Right atrium auricular region (tissue), 2 donors: ENCODE measurements at regions not wholly inside any gene's neighbourhood (a gene's known extent, or its start where the extent isn't known, plus 50 kb on each side); places are given as distances from the start of the nearest gene placed in this dataset.
A peak's percentile ranks its signal among the peaks of the same experiment; 100 is the strongest.

Experiments
- DNase-seq: peaks from one replicate; pipeline ENCODE4 v3.0.0-alpha.2; 2019; ENCODE audit warnings: low spot score
- H3K27ac ChIP-seq, 2 donors: fragments of 200-600 bp; sonication (generic); 1 replicate in 1 of 2; 2 replicates in 1 of 2; pipeline ENCODE4 v1.5.1; 2016 to 2019
- H3K27me3 ChIP-seq, 2 donors: fragments of 200-600 bp; sonication (generic); one replicate each; pipeline versions ENCODE4 v1.5.1 to v1.6.0; 2017 to 2019
- H3K36me3 ChIP-seq: fragments of 200-600 bp; sonication (generic); one replicate; pipeline ENCODE4 v1.5.1; 2016
- H3K4me1 ChIP-seq, 2 donors: fragments of 200-600 bp; sonication (generic); one replicate each; pipeline versions ENCODE4 v1.5.1 to v1.6.0; 2017 to 2019
- H3K4me3 ChIP-seq, 2 donors: fragments of 200-600 bp; sonication (generic); 1 replicate in 1 of 2; 2 replicates in 1 of 2; pipeline ENCODE4 v1.5.1; 2017 to 2019; ENCODE audit warnings: mild to moderate bottlenecking in 1 of 2, moderate library complexity in 1 of 2
- H3K9me3 ChIP-seq, 2 donors: fragments of 200-600 bp; sonication (generic); one replicate each; pipeline ENCODE4 v1.5.1; 2019
- CTCF ChIP-seq, 2 donors: fragments of 200-600 bp; sonication (generic); IDR thresholded peaks; one replicate each; pipeline ENCODE4 v1.5.1; 2019; ENCODE audit warnings: antibody characterized with exemption in 2 of 2

DNA sequence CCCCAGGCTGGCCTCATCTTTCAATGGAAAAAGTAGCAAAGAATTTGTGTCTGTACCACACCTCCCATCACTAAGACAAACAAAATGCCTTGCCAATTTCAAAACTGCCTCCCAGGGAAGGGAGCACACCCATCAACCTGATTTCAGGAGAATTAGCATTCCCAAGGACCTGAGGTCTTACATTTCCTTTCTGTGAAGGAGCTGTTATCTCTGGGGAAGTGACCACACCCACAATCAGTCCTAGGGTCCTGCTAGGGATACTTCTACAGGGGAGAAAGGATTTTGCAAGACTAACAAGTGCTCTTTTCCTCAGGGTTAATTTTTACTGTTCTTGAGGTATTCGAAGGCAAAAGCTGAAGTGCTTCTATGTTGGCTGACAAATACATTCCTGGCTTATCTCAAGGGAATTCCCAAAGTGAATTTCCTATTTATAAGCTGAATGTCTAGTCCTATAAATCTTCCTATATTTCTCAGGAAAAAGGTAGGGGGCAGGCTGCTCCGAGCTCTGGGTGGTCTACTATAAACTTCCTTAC, 97.4 kb upstream of the ITGA1 start:
- Histone ChIP-seq H3K27ac (peak overlapping the region; percentile 15 to 16), H3K4me3 (no peak overlapping the region), H3K27me3 (no peaks in the 10 kb centered on the region), H3K9me3 (no peaks in the 10 kb centered on the region), H3K36me3 (no peaks in the 10 kb centered on the region), H3K4me1 (peaks cover 0 to 10% of the 10 kb centered on the region in 2 donors)
- no peak for TF ChIP-seq CTCF (IDR thresholded peaks at IDR 0.05)
- DNase-seq = no peak

- no peak for DNase-seq
- Histone ChIP-seq H3K27ac (no peak overlapping the region), H3K36me3 (no peaks in the 10 kb centered on the region), H3K4me3 (no peak overlapping the region), H3K4me1 (peaks cover 0 to 10% of the 10 kb centered on the region in 2 donors), H3K27me3 (no peaks in the 10 kb centered on the region), H3K9me3 (no peaks in the 10 kb centered on the region)
- no peak for TF ChIP-seq CTCF (IDR thresholded peaks at IDR 0.05)
Observed at GRCh38 chr5:52692039-52692438, 95.7 kb upstream of the ITGA1 start.

- H3K27ac ChIP-seq = no peak overlapping the region
- no peaks in the 10 kb centered on the region for H3K9me3 ChIP-seq
- peaks cover 0 to 10% of the 10 kb centered on the region in 2 donors for H3K4me1 ChIP-seq
- TF ChIP-seq CTCF (IDR thresholded peaks at IDR 0.05) = no peak
- H3K27me3 ChIP-seq = no peaks in the 10 kb centered on the region
- no peak overlapping the region for H3K4me3 ChIP-seq
- DNase-seq = no peak
- no peaks in the 10 kb centered on the region for H3K36me3 ChIP-seq
Observed at GRCh38 chr5:52692606-52693005, 95.1 kb upstream of the ITGA1 start.

DNA sequence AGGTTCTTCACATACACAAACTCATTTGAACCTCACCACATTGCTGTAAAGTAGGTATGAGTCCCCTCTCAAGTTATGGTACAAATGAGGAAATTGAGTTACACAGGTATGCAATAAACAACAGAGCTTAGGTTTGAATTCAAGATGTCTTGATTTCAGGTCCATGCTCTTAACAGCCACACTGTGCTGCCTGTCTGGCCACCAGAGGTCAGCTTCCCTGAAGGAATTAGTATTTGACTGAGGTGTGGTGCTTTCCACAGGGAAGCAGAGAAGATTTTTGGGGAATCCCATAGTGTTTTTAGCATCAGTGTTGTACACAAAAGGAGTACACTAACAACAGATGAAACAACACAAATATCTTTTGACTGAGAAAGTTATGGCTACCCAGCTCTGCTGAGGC, 94.4 kb upstream of the ITGA1 start:
- DNase-seq = no peak
- peak; percentile 26 to 65 for TF ChIP-seq CTCF (IDR thresholded peaks at IDR 0.05)
- Histone ChIP-seq H3K4me3 (no peak overlapping the region), H3K36me3 (no peaks in the 10 kb centered on the region), H3K27me3 (no peaks in the 10 kb centered on the region), H3K27ac (no peak overlapping the region), H3K9me3 (no peaks in the 10 kb centered on the region), H3K4me1 (peaks cover 0 to 10% of the 10 kb centered on the region in 2 donors)

DNA sequence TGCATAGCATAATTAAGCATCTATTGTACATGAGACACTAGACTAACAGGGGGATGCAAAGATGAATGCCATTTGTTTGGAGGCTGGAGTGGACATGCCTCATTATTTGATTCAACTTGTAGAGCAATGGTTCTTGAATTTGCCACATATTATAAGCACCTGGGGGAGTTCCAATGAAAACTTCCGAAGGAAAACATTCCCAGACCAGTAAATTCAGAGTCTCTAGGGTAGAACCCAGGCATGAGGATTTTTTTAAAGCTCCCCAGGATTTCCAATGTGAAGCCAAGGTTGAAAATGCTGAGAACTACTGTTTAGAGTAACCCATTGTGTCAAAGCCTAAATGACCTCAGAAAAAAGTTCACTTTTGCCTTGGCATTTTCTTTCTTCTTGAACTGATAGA, 93.9 kb upstream of the ITGA1 start:
- Histone ChIP-seq H3K36me3 (no peaks in the 10 kb centered on the region), H3K4me3 (no peak overlapping the region), H3K27me3 (no peaks in the 10 kb centered on the region), H3K9me3 (no peaks in the 10 kb centered on the region), H3K27ac (no peak overlapping the region), H3K4me1 (peaks cover 0 to 10% of the 10 kb centered on the region in 2 donors)
- TF ChIP-seq CTCF (IDR thresholded peaks at IDR 0.05) = no peak
- no peak for DNase-seq

DNA sequence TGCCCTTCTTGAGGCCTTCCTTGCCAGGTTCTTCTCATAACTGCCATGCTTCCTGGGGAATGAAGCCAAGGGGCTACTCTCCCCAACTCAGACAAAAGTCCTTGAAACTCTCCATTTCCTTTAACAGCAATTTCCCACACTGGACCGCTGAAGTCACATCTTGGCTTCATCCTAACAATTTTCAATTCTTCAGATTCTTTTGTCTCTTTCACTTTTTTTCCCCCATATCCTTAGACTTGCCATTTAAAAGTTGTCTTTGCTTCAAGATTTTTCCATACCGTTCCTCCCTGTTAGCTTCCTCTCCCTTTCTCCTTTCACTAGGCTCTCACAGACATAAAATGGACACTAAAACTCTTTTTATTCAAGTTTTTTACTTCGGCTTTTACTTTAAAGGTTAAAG, 93.1 kb upstream of the ITGA1 start:
- H3K27me3 ChIP-seq = no peaks in the 10 kb centered on the region
- no peak overlapping the region for H3K27ac ChIP-seq
- TF ChIP-seq CTCF (IDR thresholded peaks at IDR 0.05) = no peak
- no peaks in the 10 kb centered on the region for H3K9me3 ChIP-seq
- no peak overlapping the region for H3K4me3 ChIP-seq
- H3K36me3 ChIP-seq = no peaks in the 10 kb centered on the region
- H3K4me1 ChIP-seq = peaks cover 0 to 10% of the 10 kb centered on the region in 2 donors
- no peak for DNase-seq
